ENCODE measurements at regions not wholly inside any gene's neighbourhood (a gene's known extent, or its start where the extent isn't known, plus 50 kb on each side); places are given as distances from the start of the nearest gene placed in this dataset.

DNA sequence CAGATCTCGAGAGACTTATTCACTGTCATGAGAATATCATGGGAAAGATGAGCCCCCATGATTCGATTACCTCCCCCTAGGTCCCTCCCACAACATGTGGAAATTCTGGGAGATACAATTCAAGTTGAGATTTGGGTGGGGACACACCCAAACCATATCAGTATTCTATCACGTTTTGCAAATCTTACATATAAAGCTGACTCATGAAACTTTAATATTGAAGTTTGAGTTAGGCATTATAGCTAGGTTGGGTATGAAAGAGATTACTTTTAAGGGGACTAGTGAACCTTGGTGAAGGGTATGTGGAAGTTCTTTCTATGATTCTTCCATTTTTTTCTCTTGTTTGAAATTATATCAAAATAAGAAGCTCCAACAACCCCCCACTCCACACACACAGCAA is 117.7 kb upstream of the RASGRP1 start:
- no peak for TF ChIP-seq EZH2 (IDR thresholded peaks at IDR 0.05; ENCODE audit: borderline replicate concordance, low read depth, low read length, poor library complexity, severe bottlenecking)
- TF ChIP-seq, protein P1, sequence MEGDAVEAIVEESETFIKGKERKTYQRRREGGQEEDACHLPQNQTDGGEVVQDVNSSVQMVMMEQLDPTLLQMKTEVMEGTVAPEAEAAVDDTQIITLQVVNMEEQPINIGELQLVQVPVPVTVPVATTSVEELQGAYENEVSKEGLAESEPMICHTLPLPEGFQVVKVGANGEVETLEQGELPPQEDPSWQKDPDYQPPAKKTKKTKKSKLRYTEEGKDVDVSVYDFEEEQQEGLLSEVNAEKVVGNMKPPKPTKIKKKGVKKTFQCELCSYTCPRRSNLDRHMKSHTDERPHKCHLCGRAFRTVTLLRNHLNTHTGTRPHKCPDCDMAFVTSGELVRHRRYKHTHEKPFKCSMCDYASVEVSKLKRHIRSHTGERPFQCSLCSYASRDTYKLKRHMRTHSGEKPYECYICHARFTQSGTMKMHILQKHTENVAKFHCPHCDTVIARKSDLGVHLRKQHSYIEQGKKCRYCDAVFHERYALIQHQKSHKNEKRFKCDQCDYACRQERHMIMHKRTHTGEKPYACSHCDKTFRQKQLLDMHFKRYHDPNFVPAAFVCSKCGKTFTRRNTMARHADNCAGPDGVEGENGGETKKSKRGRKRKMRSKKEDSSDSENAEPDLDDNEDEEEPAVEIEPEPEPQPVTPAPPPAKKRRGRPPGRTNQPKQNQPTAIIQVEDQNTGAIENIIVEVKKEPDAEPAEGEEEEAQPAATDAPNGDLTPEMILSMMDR (conservative IDR thresholded peaks at IDR 0.05; ENCODE audit: low read depth, low read length) = no peak
